K562 (cell line): ENCODE measurements at regions not wholly inside any gene's neighbourhood (a gene's known extent, or its start where the extent isn't known, plus 50 kb on each side); places are given as distances from the start of the nearest gene placed in this dataset.
A peak's percentile ranks its signal among the peaks of the same experiment; 100 is the strongest.

Experiments
- ATAC-seq: fragments of 200-7000 bp; cut with Tn5 transposase; 3 replicates; pipeline ENCODE4 v1.9.1; 2020; ENCODE audit warnings: moderate library complexity
- BruUV-seq: library from RNA; stranded (reverse); fragments of 400-500 nt; replicated peaks from 2 replicates; lab custom pipeline; 2021; lab: Mats Ljungman, UMichigan
- CTCF ChIA-PET: fragments of 300-600 bp; formaldehyde crosslinking; extraction: SDS; loops from one replicate; lab custom pipeline; 2021; ENCODE audit warnings: low intra/inter-chr PET ratio; lab: Yijun Ruan, JAX
- POLR2A ChIA-PET: fragments of 300-600, 350-650 bp; sonication (Branson Sonifier 250); formaldehyde crosslinking; extraction: SDS; loops from one replicate; lab custom pipeline; 2021; ENCODE audit warnings: antibody characterized with exemption, inconsistent platforms; lab: Yijun Ruan, JAX
- DNase-seq, 4 experiments: peaks; one replicate each; pipeline versions ENCODE4 v3.0.0 to v3.0.0-alpha.2; 2011 to 2018; ENCODE audit warnings: low spot score in 3 of 4, mixed read lengths in 3 of 4; ENCODE audit errors: extremely low read depth in 1 of 4
- FAIRE-seq: peaks from 2 replicates; lab custom pipeline; 2011; peaks lifted over from hg19 to GRCh38; lab: Jason Lieb, UNC
- H2AFZ ChIP-seq: 2 replicates; pipeline ENCODE4 v1.6.0; 2011; ENCODE audit warnings: low read depth, low read length, control low read depth, inconsistent platforms
- H3K27ac ChIP-seq: fragments of 200-600 bp; 3 replicates; pipeline ENCODE4 v1.8.0; 2011; ENCODE audit warnings: low read depth, mild to moderate bottlenecking, control low read depth, inconsistent platforms, low read length, moderate library complexity, mixed read lengths; ENCODE audit errors: extremely low read depth
- H3K27me3 ChIP-seq, 2 experiments: fragments of 300-600 bp in 1 of 2; 2 replicates in 1 of 2; 3 replicates in 1 of 2; pipeline versions ENCODE4 v1.6.0 to v1.8.0; 2011; ENCODE audit warnings: inconsistent platforms in 2 of 2, low read length in 2 of 2, mild to moderate bottlenecking in 1 of 2, mixed read lengths in 1 of 2, moderate library complexity in 1 of 2; ENCODE audit not compliant: control insufficient read depth in 2 of 2, insufficient read depth in 2 of 2
- H3K36me3 ChIP-seq: fragments of 300-600 bp; 3 replicates; pipeline ENCODE4 v1.8.0; 2011; ENCODE audit warnings: mild to moderate bottlenecking, low read length, inconsistent platforms; ENCODE audit not compliant: control insufficient read depth, insufficient read depth
- H3K4me1 ChIP-seq, 2 experiments: fragments of 200-600 bp in 1 of 2; replicated peaks in 1 of 2; 2 replicates in 1 of 2; 3 replicates in 1 of 2; pipeline versions ENCODE4 v1.5.1 to v1.8.0; 2011; ENCODE audit warnings: inconsistent platforms in 2 of 2, low read length in 2 of 2, mild to moderate bottlenecking in 1 of 2, mixed read lengths in 1 of 2, moderate library complexity in 1 of 2; ENCODE audit not compliant: control insufficient read depth in 2 of 2, insufficient read depth in 2 of 2
- H3K4me2 ChIP-seq: 2 replicates; pipeline ENCODE4 v1.6.1; 2011; ENCODE audit warnings: low read length, control low read depth, inconsistent platforms, mixed read lengths; ENCODE audit not compliant: insufficient read depth
- H3K4me3 ChIP-seq: fragments of 200-600 bp; sonication (generic), shearing (Covaris generic); 2 replicates; pipeline ENCODE4 v1.5.1; 2016; ENCODE audit warnings: control low read depth, inconsistent platforms
- H3K79me2 ChIP-seq: fragments of 200-600 bp; 3 replicates; pipeline ENCODE4 v1.8.0; 2011; ENCODE audit warnings: low read length, inconsistent platforms; ENCODE audit not compliant: control insufficient read depth, insufficient read depth
- H3K9ac ChIP-seq, 2 experiments: 2 replicates each; pipeline versions ENCODE4 v1.6.0 to v1.6.1; 2011; ENCODE audit warnings: low read depth in 2 of 2, low read length in 2 of 2, control low read depth in 1 of 2, inconsistent platforms in 1 of 2, mild to moderate bottlenecking in 1 of 2, mixed read lengths in 1 of 2; ENCODE audit not compliant: insufficient read depth in 1 of 2
- H3K9me1 ChIP-seq: one replicate; pipeline ENCODE4 v1.6.0; 2011; ENCODE audit warnings: inconsistent platforms, mild to moderate bottlenecking, low read length, moderate library complexity; ENCODE audit not compliant: control insufficient read depth, insufficient read depth
- H3K9me3 ChIP-seq: replicated peaks from 2 replicates; pipeline ENCODE4 v1.5.1; 2011; ENCODE audit warnings: low read depth, low read length, inconsistent platforms; ENCODE audit not compliant: control insufficient read depth, insufficient read depth
- H4K20me1 ChIP-seq: replicated peaks from 2 replicates; pipeline ENCODE4 v1.6.1; 2011; ENCODE audit warnings: low read length, inconsistent platforms, mixed read lengths; ENCODE audit not compliant: control insufficient read depth, insufficient read depth
- CXXC5 ChIP-seq: fragments of 250-450 bp; sonication (Bioruptor Pico); IDR thresholded peaks from 2 replicates; pipeline ENCODE4 v1.8.0; 2022; ENCODE audit warnings: inconsistent platforms, mild to moderate bottlenecking, moderate library complexity
- DMBX1 ChIP-seq: fragments of 250-450 bp; sonication (Bioruptor Pico); IDR thresholded peaks from 2 replicates; pipeline ENCODE4 v1.8.0; 2022; ENCODE audit warnings: inconsistent platforms, mild to moderate bottlenecking, moderate library complexity, borderline replicate concordance
- ETV1 ChIP-seq: fragments of 450-650 bp; conservative IDR thresholded peaks from 2 replicates; pipeline ENCODE4 v1.6.1; 2016; ENCODE audit warnings: missing genetic modification characterization, control low read depth, low read depth, missing compliant biosample characterization
- FOXA3 ChIP-seq, 2 experiments: fragments of 450-650 bp in 1 of 2; sonication (generic) in 1 of 2; formaldehyde crosslinking; IDR thresholded peaks in 1 of 2; conservative IDR thresholded peaks in 1 of 2; 2 replicates each; pipeline versions ENCODE4 v1.4.0 to v1.8.0; 2020 to 2022; ENCODE audit warnings: mild to moderate bottlenecking in 2 of 2, missing genetic modification reagents in 1 of 2
- MECOM ChIP-seq: fragments of 250-450 bp; sonication (Bioruptor Pico); IDR thresholded peaks from 2 replicates; pipeline ENCODE4 v1.8.0; 2022; ENCODE audit warnings: inconsistent platforms
- NR2C1 ChIP-seq, 2 experiments: fragments of 450-650 bp; IDR thresholded peaks; 2 replicates each; pipeline ENCODE4 v1.6.1; 2017; ENCODE audit warnings: mild to moderate bottlenecking in 2 of 2, antibody characterized with exemption in 1 of 2, inconsistent platforms in 1 of 2, missing compliant biosample characterization in 1 of 2, missing genetic modification characterization in 1 of 2
- ZFPM2 ChIP-seq: fragments of 250-450 bp; sonication (Bioruptor Pico); IDR thresholded peaks from 2 replicates; pipeline ENCODE4 v1.5.1; 2022; ENCODE audit warnings: mild to moderate bottlenecking
- ZNF589 ChIP-seq: fragments of 200-800 bp; sonication (Bioruptor generic); IDR thresholded peaks from 2 replicates; pipeline ENCODE4 v1.6.1; 2016; ENCODE audit warnings: low read depth, missing genetic modification characterization, missing compliant biosample characterization
- ZNF592 ChIP-seq: fragments of 450-650 bp; IDR thresholded peaks from 2 replicates; pipeline ENCODE4 v1.6.1; 2017; ENCODE audit warnings: antibody characterized with exemption, mild to moderate bottlenecking
- ZNF668 ChIP-seq: fragments of 250-450 bp; sonication (Bioruptor Pico); IDR thresholded peaks from 2 replicates; pipeline ENCODE4 v1.8.0; 2022; ENCODE audit warnings: mild to moderate bottlenecking, inconsistent platforms
- ZNF77 ChIP-seq: fragments of 250-450 bp; sonication (Bioruptor Pico); IDR thresholded peaks from 2 replicates; pipeline ENCODE4 v1.5.0; 2020
- WGBS: fragments of 100-300 bp; shearing (Covaris generic); methylation state at CpG from one replicate; pipeline ENCODE4 v1.1.6; 2016; ENCODE audit warnings: low coverage, mixed read lengths; ENCODE audit not compliant: insufficient coverage; ENCODE audit errors: missing lambda C conversion rate; 5-methylcytosine and 5-hydroxymethylcytosine counted together
- in situ Hi-C: fragments of 300-500 bp; cut with MboI; formaldehyde crosslinking; loops from 4 replicates; pipeline ENCODE4 v1.15.0; 2018; ENCODE audit warnings: inconsistent platforms, mixed read lengths
- intact Hi-C: fragments of 100-400 bp; cut with micrococcal nuclease; formaldehyde crosslinking; loops from 2 replicates; pipeline ENCODE4 v1.14.2; 2022
- TF ChIP-seq, protein P1 (sequence below): fragments of 250-450 bp; sonication (Bioruptor Pico); IDR thresholded peaks from 2 replicates; pipeline ENCODE4 v1.8.0; 2022; ENCODE audit warnings: inconsistent platforms

DNA sequence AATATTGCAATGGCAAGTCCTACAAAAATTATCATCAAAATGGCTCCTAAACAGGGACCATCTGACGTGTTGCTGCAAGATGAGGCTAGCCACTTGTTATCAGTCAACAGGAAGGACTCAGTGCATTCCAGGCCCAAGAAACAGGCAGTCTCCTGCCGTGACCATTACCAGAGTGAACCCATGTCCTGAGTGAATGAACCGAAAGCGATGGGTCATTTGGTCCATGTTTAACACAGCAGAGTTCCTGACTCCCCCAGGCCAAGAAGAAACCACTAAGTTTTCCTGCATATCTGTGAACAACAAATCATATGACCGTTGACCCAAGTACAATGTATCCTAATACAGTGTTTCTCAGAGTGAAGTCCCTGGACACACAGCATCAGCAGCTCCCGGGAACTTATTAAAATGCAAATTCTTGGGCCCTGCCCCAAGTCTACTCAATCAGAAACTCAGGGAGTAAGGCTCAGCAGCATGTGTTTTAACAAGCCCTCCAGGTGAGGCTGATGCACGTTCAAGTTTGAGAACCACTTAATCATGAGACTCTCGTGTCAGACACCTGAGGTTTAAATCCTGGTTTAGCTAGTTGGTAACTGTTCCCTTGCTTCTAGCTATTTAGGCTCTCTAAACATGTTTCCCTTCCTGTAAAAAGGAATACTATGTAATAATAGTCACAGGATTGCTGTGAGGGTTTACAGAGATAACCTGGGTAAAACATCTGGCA is 429.4 kb upstream of the MAF start:
- in situ Hi-C loops = no loop called here
- Histone ChIP-seq H3K4me3 (no peak overlapping the region), H3K9me3 (no peaks in the 10 kb centered on the region), H3K36me3 (no peaks in the 10 kb centered on the region), H4K20me1 (no peaks in the 10 kb centered on the region), H3K4me1 (peaks cover 5 to 20% of the 10 kb centered on the region in 2 experiments), H3K79me2 (no peaks in the 10 kb centered on the region), H3K27me3 (no peaks in the 10 kb centered on the region), H3K9me1 (no peaks in the 10 kb centered on the region), H3K9ac (no peak overlapping the region), H3K27ac (no peak overlapping the region), H3K4me2 (no peak overlapping the region), H2AFZ (peak overlapping the region; percentile 12; the same call in 1 of the 2 replicates)
- intact Hi-C loops = no loop called here
- FAIRE-seq (no peak), ATAC-seq (no peak), DNase-seq (peak in 1 of 4 experiments; percentile 16)
- ChIA-PET CTCF (no interaction called here), POLR2A (interaction anchor here (0.6 to 1.2 kb wide), 3 partner anchors 20 to 518 kb away, joined by 3 read pairs; no protein-coding TSS in a partner anchor)
- 0 out of 2 replicates have a peak, but pooled peaks have one; percentile 48 for TF ChIP-seq ZNF592
- TF ChIP-seq FOXA3 (CRISPR knock-in tag; conservative IDR thresholded peaks at IDR 0.05 in 1 of 2, IDR thresholded peaks at IDR 0.05 in 1 of 2) = no peak
- no peak for TF ChIP-seq ZNF589 (CRISPR knock-in tag)
- no peak for TF ChIP-seq DMBX1 (CRISPR knock-in tag)
- TF ChIP-seq ETV1 (tag) = 0 out of 2 replicates have a peak, but pooled peaks have one; percentile 8
- no peak for TF ChIP-seq CXXC5
- TF ChIP-seq ZNF77 (CRISPR knock-in tag) = no peak
- TF ChIP-seq NR2C1 (IDR thresholded peaks at IDR 0.05) = no peak
- 0 out of 2 replicates have a peak, but pooled peaks have one; percentile 24 for TF ChIP-seq NR2C1 (tag; IDR thresholded peaks at IDR 0.05)
- TF ChIP-seq, protein P1, sequence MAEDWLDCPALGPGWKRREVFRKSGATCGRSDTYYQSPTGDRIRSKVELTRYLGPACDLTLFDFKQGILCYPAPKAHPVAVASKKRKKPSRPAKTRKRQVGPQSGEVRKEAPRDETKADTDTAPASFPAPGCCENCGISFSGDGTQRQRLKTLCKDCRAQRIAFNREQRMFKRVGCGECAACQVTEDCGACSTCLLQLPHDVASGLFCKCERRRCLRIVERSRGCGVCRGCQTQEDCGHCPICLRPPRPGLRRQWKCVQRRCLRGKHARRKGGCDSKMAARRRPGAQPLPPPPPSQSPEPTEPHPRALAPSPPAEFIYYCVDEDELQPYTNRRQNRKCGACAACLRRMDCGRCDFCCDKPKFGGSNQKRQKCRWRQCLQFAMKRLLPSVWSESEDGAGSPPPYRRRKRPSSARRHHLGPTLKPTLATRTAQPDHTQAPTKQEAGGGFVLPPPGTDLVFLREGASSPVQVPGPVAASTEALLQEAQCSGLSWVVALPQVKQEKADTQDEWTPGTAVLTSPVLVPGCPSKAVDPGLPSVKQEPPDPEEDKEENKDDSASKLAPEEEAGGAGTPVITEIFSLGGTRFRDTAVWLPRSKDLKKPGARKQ (CRISPR knock-in tag) = peak; percentile 43; the same call in 1 of the 2 replicates
- 0 out of 2 replicates have a peak, but pooled peaks have one; percentile 22 for TF ChIP-seq ZNF668 (CRISPR knock-in tag)
- no peak for TF ChIP-seq ZFPM2 (CRISPR knock-in tag)
- TF ChIP-seq MECOM (CRISPR knock-in tag) = 0 out of 2 replicates have a peak, but pooled peaks have one; percentile 18
- 47% methylated on average over 8 of the region's 8 CpGs for WGBS
- BruUV-seq = no TSS peak
